GM12801 (cell line): ENCODE measurements at regions not wholly inside any gene's neighbourhood (a gene's known extent, or its start where the extent isn't known, plus 50 kb on each side); places are given as distances from the start of the nearest gene placed in this dataset.

ENCODE experiments used
- CTCF ChIP-seq: IDR thresholded peaks from one replicate; pipeline ENCODE4 v1.5.1; 2011; ENCODE audit warnings: control low read depth; ENCODE audit not compliant: insufficient read length; ENCODE audit errors: extremely low read depth

- no peak for TF ChIP-seq CTCF
These were observed 251.7 kb upstream of the TENM3 start for GRCh38 chr4:181991369-181992108.

GRCh38 chr4:181998398-181999295 is 244.6 kb upstream of the TENM3 start:
- no peak for TF ChIP-seq CTCF

- no peak for TF ChIP-seq CTCF
These were observed 243.1 kb upstream of the TENM3 start for GRCh38 chr4:182000077-182000476.

GRCh38 chr4:182010876-182011275 is 232.3 kb upstream of the TENM3 start:
- no peak for TF ChIP-seq CTCF

- no peak for TF ChIP-seq CTCF
These were observed 229.0 kb upstream of the TENM3 start for GRCh38 chr4:182014164-182014563.

GRCh38 chr4:182015014-182015413 is 228.2 kb upstream of the TENM3 start:
- TF ChIP-seq CTCF: no peak

- TF ChIP-seq CTCF: no peak
These were observed 227.3 kb upstream of the TENM3 start for GRCh38 chr4:182015893-182016292.
